GM12878 (cell line): ENCODE measurements at regions not wholly inside any gene's neighbourhood (a gene's known extent, or its start where the extent isn't known, plus 50 kb on each side); places are given as distances from the start of the nearest gene placed in this dataset.

Source experiments
- CTCF ChIP-seq, 3 experiments: IDR thresholded peaks in 2 of 3; conservative IDR thresholded peaks in 1 of 3; 2 replicates each; pipeline ENCODE4 v1.5.1; 2011; ENCODE audit warnings: low read depth in 3 of 3, low read length in 3 of 3, mild to moderate bottlenecking in 3 of 3, control low read depth in 2 of 3, moderate library complexity in 2 of 3, inconsistent platforms in 1 of 3, mixed read lengths in 1 of 3; ENCODE audit not compliant: control insufficient read depth in 2 of 3, insufficient read depth in 1 of 3; ENCODE audit errors: extremely low read depth in 1 of 3
- HDAC6 ChIP-seq: fragments of 200-600 bp; sonication (generic); IDR thresholded peaks from one replicate; pipeline ENCODE4 v1.8.0; 2017; ENCODE audit warnings: antibody characterized with exemption; ENCODE audit not compliant: unreplicated experiment
- MTA3 ChIP-seq: IDR thresholded peaks from 2 replicates; pipeline ENCODE4 v1.6.1; 2012; ENCODE audit warnings: low read length, inconsistent platforms, borderline replicate concordance
- REST ChIP-seq: IDR thresholded peaks from 2 replicates; pipeline ENCODE4 v1.6.1; 2012; ENCODE audit warnings: mild to moderate bottlenecking, low read depth, low read length
- RFX5 ChIP-seq: IDR thresholded peaks from 2 replicates; pipeline ENCODE4 v1.6.1; 2011; ENCODE audit warnings: low read depth, low read length, improper control_type of control experiment
- SMAD5 ChIP-seq: IDR thresholded peaks from 2 replicates; pipeline ENCODE4 v1.6.1; 2016; ENCODE audit warnings: antibody characterized with exemption, low read depth
- ZNF217 ChIP-seq: fragments of 450-650 bp; IDR thresholded peaks from 2 replicates; pipeline ENCODE4 v1.6.1; 2017; ENCODE audit warnings: antibody characterized with exemption, mild to moderate bottlenecking

GRCh38 chr15:69848096-69848495 is 249.6 kb downstream of the TLE3 start:
- TF ChIP-seq RFX5 (no peak), HDAC6 (no peak), SMAD5 (no peak), CTCF (IDR thresholded peaks at IDR 0.05 in 2 of 3, conservative IDR thresholded peaks at IDR 0.05 in 1 of 3; ENCODE audit: control insufficient read depth in 2 of 3, extremely low read depth in 1 of 3, insufficient read depth in 1 of 3, low read depth in 3 of 3, low read length in 3 of 3) (no peak), MTA3 (no peak), ZNF217 (no peak), REST (no peak)
